ENCODE measurements at regions not wholly inside any gene's neighbourhood (a gene's known extent, or its start where the extent isn't known, plus 50 kb on each side); places are given as distances from the start of the nearest gene placed in this dataset.
"Not testable (repeated sequence)": the region's sequence is repeated elsewhere in the genome, so short reads cannot be mapped to it uniquely, and the experiment has no call there.

- peak; percentile 28 for DNase-seq (ENCODE audit: low read depth)
These were observed 97.9 kb downstream of the DLEU7 start for GRCh38 chr13:50745542-50746115.

GRCh38 chr13:50747737-50748350 is 95.6 kb downstream of the DLEU7 start:
- no peak for DNase-seq (ENCODE audit: low read depth)

GRCh38 chr13:50753221-50753620 is 90.3 kb downstream of the DLEU7 start:
- not testable (repeated sequence) for DNase-seq (ENCODE audit: low read depth)

- DNase-seq (ENCODE audit: low read depth), result not testable (repeated sequence)
These were observed 87.4 kb downstream of the DLEU7 start for GRCh38 chr13:50755862-50756685.

- no peak for DNase-seq (ENCODE audit: low read depth)
These were observed 86.5 kb downstream of the DLEU7 start for GRCh38 chr13:50757008-50757407.

- peak; percentile 13 for DNase-seq (ENCODE audit: low read depth)
These were observed 84.7 kb downstream of the DLEU7 start for GRCh38 chr13:50758796-50759195.

GRCh38 chr13:50760751-50761150 is 82.7 kb downstream of the DLEU7 start:
- no peak for DNase-seq (ENCODE audit: low read depth)

- no peak for DNase-seq (ENCODE audit: low read depth)
These were observed 82.1 kb downstream of the DLEU7 start for GRCh38 chr13:50761406-50761805.

- DNase-seq (ENCODE audit: low read depth), result no peak
These were observed 80.4 kb downstream of the DLEU7 start for GRCh38 chr13:50762969-50763567.

- DNase-seq (ENCODE audit: low read depth), result no peak
These were observed 77.5 kb downstream of the DLEU7 start for GRCh38 chr13:50766013-50766412.

- no peak for DNase-seq (ENCODE audit: low read depth)
These were observed 76.8 kb downstream of the DLEU7 start for GRCh38 chr13:50766695-50767094.

GRCh38 chr13:50772881-50773280 is 70.6 kb downstream of the DLEU7 start:
- not testable (repeated sequence) for DNase-seq (ENCODE audit: low read depth)

All from ELR (cell line).